Parathyroid adenoma (tissue), 2 donors: ENCODE measurements at regions not wholly inside any gene's neighbourhood (a gene's known extent, or its start where the extent isn't known, plus 50 kb on each side); places are given as distances from the start of the nearest gene placed in this dataset.

ENCODE experiments used
- H2AFZ ChIP-seq: fragments of 300-600 bp; sonication (generic); one replicate; pipeline ENCODE4 v1.7.0; 2017; ENCODE audit warnings: antibody characterized with exemption, mild to moderate bottlenecking
- H3K27ac ChIP-seq: fragments of 300-600 bp; sonication (generic); one replicate; pipeline ENCODE4 v1.7.0; 2017
- H3K27me3 ChIP-seq: fragments of 300-600 bp; sonication (generic); one replicate; pipeline ENCODE4 v1.7.0; 2017; ENCODE audit warnings: low read length; ENCODE audit not compliant: control insufficient read depth, insufficient read depth
- H3K36me3 ChIP-seq: fragments of 300-600 bp; sonication (generic); one replicate; pipeline ENCODE4 v1.7.0; 2017; ENCODE audit warnings: low read length; ENCODE audit not compliant: control insufficient read depth, insufficient read depth
- H3K4me1 ChIP-seq: fragments of 300-600 bp; sonication (generic); one replicate; pipeline ENCODE4 v1.7.0; 2017; ENCODE audit warnings: control low read depth
- H3K4me2 ChIP-seq: fragments of 300-600 bp; sonication (generic); one replicate; pipeline ENCODE4 v1.7.0; 2017; ENCODE audit warnings: low read length
- H3K4me3 ChIP-seq: fragments of 300-600 bp; sonication (generic); one replicate; pipeline ENCODE4 v1.7.0; 2017; ENCODE audit warnings: low read depth, low read length
- H3K79me2 ChIP-seq: fragments of 300-600 bp; sonication (generic); one replicate; pipeline ENCODE4 v1.7.0; 2017; ENCODE audit warnings: control low read depth
- H3K9ac ChIP-seq: fragments of 300-600 bp; sonication (generic); one replicate; pipeline ENCODE4 v1.7.0; 2017; ENCODE audit warnings: mild to moderate bottlenecking
- H3K9me3 ChIP-seq: fragments of 300-600 bp; sonication (generic); one replicate; pipeline ENCODE4 v1.7.0; 2017; ENCODE audit warnings: low read length; ENCODE audit not compliant: control insufficient read depth
- TF ChIP-seq, protein P1 (sequence below): fragments of 300-600 bp; sonication (generic); IDR thresholded peaks from one replicate; pipeline ENCODE4 v1.7.0; 2017; ENCODE audit warnings: antibody characterized with exemption, mild to moderate bottlenecking
- donor health status: primary hyperparathyroidism.

DNA sequence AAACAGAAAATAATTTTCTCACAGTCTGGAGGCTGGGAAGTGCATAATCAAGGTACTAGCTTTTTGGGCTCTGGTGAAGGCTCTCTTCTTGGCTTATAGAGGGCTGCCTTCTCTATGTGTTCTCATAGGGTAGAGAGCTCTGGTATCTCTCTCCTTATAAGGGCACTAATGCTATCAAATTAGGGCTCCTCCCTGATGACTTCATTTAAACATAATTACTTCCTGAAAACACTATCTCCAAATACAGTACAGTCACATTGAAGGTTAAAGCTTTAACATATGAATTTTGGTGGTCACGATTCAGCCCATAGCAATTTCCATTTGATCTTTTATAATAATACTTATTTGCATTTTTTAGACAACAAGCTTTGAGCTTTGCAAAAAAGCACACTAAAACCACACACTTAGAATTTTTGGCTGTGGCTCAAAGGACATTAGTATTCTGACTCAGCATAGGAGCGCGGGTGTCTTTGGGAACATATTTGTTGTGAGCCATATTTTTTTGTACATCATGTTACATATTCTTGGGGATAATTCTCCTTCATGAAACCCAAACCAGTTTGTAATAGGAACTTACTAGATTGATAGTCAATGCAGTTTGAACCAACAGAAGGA lies 808.1 kb upstream of the FBXO33 start:
- H3K9me3 ChIP-seq = no peaks in the 10 kb centered on the region
- no peak overlapping the region for H3K4me3 ChIP-seq
- no peaks in the 10 kb centered on the region for H3K4me1 ChIP-seq
- no peaks in the 10 kb centered on the region for H3K27me3 ChIP-seq
- H3K36me3 ChIP-seq = no peaks in the 10 kb centered on the region
- H3K27ac ChIP-seq = no peak overlapping the region
- H2AFZ ChIP-seq = no peak overlapping the region
- no peak overlapping the region for H3K4me2 ChIP-seq
- H3K79me2 ChIP-seq = no peaks in the 10 kb centered on the region
- no peak overlapping the region for H3K9ac ChIP-seq
- TF ChIP-seq, protein P1, sequence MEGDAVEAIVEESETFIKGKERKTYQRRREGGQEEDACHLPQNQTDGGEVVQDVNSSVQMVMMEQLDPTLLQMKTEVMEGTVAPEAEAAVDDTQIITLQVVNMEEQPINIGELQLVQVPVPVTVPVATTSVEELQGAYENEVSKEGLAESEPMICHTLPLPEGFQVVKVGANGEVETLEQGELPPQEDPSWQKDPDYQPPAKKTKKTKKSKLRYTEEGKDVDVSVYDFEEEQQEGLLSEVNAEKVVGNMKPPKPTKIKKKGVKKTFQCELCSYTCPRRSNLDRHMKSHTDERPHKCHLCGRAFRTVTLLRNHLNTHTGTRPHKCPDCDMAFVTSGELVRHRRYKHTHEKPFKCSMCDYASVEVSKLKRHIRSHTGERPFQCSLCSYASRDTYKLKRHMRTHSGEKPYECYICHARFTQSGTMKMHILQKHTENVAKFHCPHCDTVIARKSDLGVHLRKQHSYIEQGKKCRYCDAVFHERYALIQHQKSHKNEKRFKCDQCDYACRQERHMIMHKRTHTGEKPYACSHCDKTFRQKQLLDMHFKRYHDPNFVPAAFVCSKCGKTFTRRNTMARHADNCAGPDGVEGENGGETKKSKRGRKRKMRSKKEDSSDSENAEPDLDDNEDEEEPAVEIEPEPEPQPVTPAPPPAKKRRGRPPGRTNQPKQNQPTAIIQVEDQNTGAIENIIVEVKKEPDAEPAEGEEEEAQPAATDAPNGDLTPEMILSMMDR = no peak

DNA sequence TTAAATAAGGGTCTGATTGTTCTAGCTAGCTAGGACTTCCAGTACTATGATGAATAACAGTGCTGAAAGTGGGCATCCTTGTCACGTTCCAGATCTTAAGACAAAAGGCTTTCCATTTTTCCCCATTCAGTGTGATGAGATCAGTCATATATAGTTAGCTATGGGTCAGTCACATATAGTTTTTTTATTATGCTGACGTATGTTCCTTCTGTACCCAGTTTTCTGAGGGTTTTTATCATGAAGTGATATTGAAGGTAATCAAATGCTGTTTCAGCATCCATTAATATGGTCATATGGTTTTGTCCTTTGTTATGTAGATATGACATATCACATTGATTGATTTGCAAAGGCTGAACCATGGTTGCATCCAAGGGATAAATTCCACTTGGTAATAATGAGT lies 800.1 kb upstream of the FBXO33 start:
- Histone ChIP-seq H3K27ac (no peak overlapping the region), H3K27me3 (no peaks in the 10 kb centered on the region), H3K4me1 (no peaks in the 10 kb centered on the region), H3K36me3 (no peaks in the 10 kb centered on the region), H2AFZ (no peak overlapping the region), H3K9ac (no peak overlapping the region), H3K9me3 (no peaks in the 10 kb centered on the region), H3K4me2 (no peak overlapping the region), H3K79me2 (no peaks in the 10 kb centered on the region), H3K4me3 (no peak overlapping the region)
- TF ChIP-seq, protein P1 = no peak

DNA sequence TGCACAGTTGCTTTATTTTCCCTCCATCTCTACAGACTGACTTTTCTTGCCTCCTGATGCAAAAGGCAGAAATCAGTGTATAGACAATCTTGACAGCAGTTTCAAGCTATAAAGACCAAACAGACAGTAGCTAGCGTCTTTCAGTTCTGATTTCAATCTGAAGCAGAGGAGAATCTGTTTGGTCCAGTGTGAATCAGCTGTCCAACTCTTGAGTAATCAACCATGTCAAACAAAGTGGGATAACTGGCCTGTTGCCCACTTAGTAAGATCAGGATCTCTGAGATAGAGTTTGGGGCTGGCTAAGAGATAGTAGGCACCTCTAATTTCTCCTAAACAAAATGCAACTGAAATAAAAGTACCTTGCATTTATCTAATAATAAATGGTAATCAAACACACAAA lies 797.4 kb upstream of the FBXO33 start:
- TF ChIP-seq, protein P1 = no peak
- Histone ChIP-seq H3K9me3 (no peaks in the 10 kb centered on the region), H3K9ac (no peak overlapping the region), H3K79me2 (no peaks in the 10 kb centered on the region), H3K4me2 (no peak overlapping the region), H3K36me3 (no peaks in the 10 kb centered on the region), H2AFZ (no peak overlapping the region), H3K4me3 (no peak overlapping the region), H3K4me1 (no peaks in the 10 kb centered on the region), H3K27ac (no peak overlapping the region), H3K27me3 (no peaks in the 10 kb centered on the region)

DNA sequence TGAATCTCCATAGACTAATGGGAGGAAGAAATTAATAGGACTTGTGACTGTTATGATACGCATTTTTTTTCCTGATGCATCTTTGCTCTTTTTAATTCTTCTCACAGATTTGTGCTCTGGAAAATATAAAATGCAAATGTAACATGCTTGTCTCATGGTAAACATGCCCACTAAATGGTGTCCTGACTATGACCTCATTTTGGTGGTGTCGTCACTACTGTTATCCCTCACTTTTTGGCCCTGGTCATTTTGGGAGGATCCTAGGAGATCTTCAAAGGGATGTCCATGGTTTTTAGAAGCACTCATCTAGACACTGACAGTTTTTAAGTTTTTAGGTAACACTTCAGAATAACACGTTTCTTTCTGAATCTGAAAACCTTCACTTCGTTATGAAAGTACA lies 790.8 kb upstream of the FBXO33 start:
- no peaks in the 10 kb centered on the region for H3K27me3 ChIP-seq
- TF ChIP-seq, protein P1 = no peak
- H2AFZ ChIP-seq = no peak overlapping the region
- H3K36me3 ChIP-seq = no peaks in the 10 kb centered on the region
- H3K79me2 ChIP-seq = no peaks in the 10 kb centered on the region
- H3K4me2 ChIP-seq = no peak overlapping the region
- no peak overlapping the region for H3K27ac ChIP-seq
- no peaks in the 10 kb centered on the region for H3K9me3 ChIP-seq
- H3K4me3 ChIP-seq = no peak overlapping the region
- H3K4me1 ChIP-seq = no peaks in the 10 kb centered on the region
- H3K9ac ChIP-seq = no peak overlapping the region

DNA sequence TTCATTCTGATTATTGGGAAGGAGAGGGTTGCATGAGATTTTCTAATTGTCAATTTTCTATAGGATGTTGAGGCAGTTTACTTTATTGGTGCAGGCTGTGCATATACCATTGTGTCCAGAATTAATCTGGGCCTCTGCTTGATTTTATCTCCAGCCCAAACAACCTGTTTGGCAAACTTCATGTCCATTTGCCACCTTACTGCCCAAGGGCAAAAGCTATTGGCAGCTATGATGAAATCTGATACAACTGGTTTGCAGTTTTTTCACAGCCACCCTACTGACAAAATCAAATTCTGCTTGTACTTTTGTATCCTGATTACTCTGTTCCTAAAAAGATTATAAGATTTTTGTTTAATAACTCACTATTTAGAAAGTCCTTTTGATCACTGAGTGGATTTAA lies 789.2 kb upstream of the FBXO33 start:
- H3K9me3 ChIP-seq = no peaks in the 10 kb centered on the region

More for the DNA sequence above, 789.2 kb upstream of the FBXO33 start:
- peak overlapping the region; percentile 15 for H3K4me2 ChIP-seq
- H3K4me3 ChIP-seq = no peak overlapping the region
- H3K27me3 ChIP-seq = no peaks in the 10 kb centered on the region
- H3K79me2 ChIP-seq = no peaks in the 10 kb centered on the region
- H3K27ac ChIP-seq = no peak overlapping the region
- H3K4me1 ChIP-seq = no peaks in the 10 kb centered on the region
- H2AFZ ChIP-seq = no peak overlapping the region
- H3K9ac ChIP-seq = no peak overlapping the region
- TF ChIP-seq, protein P1 = no peak
- no peaks in the 10 kb centered on the region for H3K36me3 ChIP-seq
